GM21360 (cell line): ENCODE measurements at regions not wholly inside any gene's neighbourhood (a gene's known extent, or its start where the extent isn't known, plus 50 kb on each side); places are given as distances from the start of the nearest gene placed in this dataset.

ENCODE experiments used
- ATAC-seq: cut with Tn5 transposase; IDR thresholded peaks from one replicate; pipeline ENCODE4 v1.9.1; 2021; ENCODE audit warnings: mild to moderate bottlenecking, moderate library complexity; ENCODE audit not compliant: unreplicated experiment

DNA sequence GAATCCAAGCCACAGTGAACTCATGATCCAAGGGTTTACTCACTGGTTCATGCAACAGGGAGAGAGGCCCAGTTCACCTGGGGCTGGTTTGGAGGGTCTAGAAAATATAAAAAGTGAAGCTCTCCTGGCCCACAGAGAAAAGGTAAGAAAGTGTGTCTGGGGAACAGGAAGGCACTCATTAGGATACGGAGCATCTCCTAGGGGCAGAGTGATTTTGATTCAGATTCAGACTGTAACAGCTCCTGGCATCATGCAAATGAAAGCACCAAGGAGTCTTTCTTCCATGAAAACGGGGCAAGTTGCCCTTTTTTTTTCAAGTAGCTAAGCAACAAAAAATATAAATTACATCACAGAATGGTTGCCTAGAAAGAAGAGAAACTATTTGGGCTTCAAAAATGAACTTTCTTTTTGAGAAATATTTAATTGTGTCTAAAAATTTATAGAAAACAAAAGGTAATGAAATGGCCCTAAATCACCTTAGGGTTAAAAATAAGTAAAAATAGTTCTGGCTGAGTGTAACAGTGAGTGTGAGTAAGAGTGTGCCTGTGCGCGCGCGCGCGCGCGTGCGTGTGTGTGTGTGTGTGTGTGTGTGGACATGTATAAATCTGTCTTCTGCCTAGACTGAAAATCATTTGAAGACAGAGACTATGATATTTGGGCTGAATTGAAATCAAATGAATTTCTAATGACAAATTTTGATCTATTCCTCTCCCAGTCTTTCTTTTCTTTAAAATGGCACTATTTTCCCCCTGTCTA, 177.8 kb upstream of the ZNF462 start:
- no peak for ATAC-seq

DNA sequence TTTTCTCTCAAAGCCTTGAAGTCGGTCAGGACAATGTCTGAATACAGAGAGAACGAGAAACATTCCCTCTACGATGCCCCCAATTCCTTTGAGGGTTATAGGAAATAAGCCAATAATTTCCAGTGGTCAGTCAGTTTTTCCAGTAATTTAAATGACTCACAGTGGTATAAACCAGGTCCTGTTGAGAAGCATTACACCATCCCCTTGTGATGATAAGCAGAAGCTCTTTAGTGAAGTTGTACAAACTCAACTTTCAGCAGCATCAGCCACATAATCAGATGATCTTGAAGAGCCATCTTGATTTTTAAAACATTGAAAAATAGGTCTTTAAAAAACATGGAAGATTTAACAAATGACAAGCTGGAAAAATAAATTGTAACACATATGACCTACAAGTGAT, 173.9 kb upstream of the ZNF462 start:
- no peak for ATAC-seq

DNA sequence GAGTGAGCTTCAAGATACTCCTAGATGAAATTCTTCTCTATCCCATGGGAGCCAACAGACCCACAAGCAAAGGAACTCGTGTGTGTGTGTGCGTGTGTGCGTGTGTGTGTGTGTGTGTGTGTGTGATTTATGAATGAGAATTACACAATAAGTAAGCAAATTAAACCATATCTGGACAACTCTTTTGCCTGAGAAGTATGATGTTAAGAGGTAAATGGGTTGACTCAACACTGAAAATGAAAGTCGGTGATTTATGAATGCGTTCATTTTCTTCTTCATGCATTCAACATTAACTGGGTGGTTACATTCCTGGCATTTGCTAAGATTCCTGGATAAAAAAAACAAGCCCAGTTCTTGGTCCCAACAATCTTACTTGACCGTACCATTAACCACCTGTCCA, 171.3 kb upstream of the ZNF462 start:
- no peak for ATAC-seq

DNA sequence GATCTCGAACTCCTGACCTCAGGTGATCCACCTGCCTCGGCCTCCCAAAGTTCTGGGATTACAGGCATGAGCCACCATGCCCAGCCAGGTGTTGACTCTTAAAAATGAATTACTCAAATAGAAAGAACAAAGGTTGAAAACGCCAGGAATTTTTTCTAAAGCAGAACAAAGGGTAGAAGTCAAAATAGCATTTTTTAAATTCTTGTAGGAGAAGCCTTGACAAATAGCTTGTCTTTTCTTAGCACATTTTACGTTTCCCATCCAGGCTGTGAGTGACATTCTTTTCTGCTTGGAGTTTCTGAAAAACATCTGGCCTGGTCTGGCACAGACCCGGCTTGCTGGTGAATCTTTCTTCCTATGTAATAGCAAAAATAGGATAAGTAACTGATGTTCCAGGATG, 169.4 kb upstream of the ZNF462 start:
- ATAC-seq = no peak

DNA sequence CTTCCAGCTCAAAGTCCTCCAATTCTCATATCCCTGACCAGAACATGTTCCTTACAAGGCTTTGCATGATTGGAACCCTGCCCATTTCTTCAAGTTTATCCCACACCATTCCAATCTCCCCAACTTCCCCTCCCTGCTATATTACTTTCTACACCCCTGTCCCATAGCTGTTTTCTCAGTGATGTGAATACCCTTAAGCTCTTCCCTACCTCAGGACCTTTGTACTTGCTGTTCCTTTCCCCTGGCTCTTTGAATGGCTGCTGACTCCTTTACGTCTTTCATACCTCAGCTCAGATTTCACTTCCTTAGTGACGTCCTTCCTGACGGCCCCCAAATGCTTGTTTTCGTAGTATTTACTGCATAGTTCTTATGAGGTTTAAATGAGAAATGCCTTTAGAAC, 166.2 kb upstream of the ZNF462 start:
- ATAC-seq = no peak

DNA sequence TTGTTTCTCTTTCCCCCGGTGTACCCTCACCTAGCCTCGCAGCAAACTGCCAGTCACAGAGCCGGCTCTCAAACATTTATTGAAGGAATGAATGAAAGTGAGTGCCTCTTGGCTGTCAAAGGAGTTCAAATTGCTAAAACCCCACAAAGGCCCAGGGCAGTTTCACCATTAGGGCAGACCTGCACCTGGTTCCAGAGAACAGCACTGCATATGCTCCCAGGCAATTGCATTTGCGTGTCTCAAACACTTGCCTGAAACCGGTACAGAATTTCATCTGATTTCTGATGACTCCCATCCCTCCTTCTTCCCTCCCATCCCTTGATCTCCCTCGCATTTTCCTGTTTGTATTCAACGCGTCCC, 165.6 kb upstream of the ZNF462 start:
- ATAC-seq = no peak

DNA sequence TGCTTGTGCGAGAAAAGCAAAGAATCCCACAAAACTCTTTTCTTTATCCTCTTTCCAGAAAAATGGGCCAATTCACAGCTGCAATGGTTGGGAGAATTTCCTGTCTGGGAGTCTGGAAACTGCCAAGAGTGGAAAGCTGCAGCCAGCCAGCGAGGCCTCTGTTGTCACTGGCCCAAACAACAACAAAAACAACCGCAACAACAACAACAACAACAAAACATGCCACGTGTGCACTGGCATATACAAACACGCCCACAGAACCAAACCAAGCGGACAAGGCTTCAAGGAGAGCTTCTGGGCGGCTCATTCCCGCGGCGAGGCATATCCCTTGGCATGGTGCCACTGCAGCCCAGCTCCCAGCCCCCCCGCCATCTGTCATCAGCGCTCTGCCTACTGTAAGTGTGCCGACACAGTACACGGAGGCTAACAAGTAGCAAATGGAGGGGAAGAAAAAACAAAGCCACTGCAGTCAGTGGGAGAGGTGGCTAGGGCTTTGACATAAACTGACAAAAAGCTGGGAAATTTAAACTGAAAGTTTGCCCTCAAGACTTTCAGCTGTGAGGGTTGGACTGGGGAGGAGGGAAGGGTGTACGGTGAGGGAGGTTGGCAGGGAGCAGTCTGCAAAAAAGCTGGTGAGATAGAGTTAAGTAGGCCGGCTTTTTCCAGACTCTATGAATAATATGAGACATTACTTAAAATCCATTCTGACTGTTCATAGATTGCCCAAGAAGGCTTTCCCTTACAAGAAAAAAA, 165.0 kb upstream of the ZNF462 start:
- ATAC-seq = no peak

DNA sequence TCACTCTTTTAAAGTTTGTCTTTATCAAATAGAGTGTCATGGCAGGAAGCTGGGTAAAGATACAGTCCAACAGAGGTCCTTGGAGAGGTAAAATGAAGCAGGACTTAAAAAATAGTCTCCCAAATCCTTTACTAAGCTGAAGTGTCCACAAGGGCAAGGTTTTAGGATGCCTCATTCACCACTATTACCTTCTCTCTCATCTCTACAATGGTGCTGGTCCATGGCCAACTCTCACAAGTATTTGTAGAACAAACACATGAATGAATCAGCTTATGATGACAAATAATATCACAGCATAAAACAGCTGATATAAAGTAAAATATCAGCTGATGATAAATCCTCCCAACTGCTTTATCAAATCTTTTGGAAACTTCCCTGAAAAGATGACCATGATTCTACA, 162.3 kb upstream of the ZNF462 start:
- no peak for ATAC-seq

DNA sequence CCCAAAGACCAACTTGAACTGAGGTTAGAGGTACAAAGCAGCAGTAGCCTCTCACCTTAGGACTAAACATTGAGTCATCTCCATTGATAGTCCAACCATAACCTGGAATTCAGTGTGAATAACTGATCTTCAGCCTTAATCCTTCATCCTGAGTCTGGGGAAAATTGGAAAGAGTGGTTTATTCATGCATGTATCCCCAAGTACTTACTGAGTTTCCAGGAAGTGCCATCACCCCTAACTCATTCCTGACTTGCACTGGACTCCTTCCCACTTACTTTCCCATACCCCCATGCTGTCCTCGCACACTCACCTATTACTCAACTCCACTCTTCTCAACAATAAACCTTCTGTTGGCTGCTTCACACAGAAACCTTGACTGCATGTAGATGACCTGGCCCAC, 161.4 kb upstream of the ZNF462 start:
- ATAC-seq = no peak

DNA sequence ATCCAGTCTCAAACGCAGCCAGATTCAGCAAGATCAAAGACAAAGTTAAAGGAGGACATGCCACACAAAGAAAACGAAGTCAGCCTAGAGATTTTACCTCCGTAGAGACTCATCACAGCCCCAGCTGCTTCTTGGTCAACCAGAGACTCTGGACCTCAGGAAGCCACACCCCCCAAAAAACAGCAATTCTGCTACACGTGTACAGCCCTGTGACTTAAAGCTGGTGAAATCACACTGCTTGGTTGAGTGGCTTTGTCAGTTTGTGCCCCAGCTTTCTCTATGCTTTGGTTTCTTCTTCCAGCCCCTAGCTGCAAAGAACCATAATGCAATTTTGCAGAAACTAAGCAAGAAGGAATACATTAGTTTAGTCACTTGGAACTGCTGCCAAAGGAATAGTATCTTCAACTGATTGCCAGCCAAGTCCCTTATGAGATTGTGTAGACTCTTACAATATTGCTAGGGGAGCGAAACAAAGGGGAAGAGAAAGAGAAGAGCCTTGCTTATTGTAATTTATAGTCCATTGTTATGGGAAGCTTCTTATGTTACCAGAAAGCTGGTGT, 158.8 kb upstream of the ZNF462 start:
- no peak for ATAC-seq

DNA sequence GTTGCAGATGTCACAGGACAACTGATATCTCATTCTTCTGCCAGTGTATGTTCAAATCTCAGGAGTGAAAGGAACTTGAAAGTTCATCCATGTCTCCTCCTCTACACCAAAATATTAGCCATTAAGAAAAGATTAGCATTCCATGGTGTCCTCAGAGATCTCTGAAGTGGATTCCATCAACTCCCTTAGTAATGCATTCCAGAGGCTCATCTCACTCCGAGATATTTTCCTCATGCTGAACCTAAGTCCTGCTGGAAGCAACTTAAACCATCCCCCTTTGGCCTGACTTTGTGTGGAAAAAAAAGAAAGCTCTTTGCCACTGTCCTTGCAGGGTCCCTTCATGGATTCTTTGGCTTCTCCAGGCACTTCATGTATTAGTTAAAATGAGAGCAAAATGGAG, 155.7 kb upstream of the ZNF462 start:
- no peak for ATAC-seq

DNA sequence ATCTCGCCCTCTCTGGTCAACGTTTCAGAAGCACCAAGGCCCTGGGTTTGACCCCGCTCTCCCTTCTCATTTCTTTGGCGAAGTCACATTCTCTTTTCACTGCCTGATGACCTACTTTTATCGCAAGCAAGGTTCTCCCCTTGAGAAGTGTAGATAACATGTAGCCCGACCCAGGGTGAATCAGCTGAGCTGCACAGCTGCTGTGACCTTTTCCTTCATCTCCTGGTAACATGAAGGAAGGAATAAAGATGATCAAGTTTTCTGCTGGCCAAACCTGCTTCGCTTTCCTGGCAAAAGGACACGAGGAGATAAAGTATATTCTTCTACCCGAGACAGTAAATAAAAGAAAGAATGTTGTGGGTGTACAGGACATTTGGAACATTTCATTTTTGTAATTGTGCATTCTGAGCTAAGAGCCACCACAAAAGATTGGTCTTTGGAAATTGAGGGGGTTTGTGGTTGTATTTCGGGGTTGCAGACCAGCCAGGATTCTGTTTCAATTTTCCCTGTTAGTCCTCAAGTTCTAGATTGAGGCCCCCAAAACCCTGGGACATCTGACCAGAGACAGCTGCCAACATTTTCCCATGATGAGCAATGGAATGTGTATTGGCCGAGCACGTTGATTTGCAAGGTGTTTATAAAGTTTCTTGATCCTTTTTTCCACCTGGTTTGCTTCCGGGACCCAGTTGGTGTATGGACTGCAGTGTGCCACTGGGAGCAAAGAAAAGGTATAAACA, 155.1 kb upstream of the ZNF462 start:
- ATAC-seq = no peak

DNA sequence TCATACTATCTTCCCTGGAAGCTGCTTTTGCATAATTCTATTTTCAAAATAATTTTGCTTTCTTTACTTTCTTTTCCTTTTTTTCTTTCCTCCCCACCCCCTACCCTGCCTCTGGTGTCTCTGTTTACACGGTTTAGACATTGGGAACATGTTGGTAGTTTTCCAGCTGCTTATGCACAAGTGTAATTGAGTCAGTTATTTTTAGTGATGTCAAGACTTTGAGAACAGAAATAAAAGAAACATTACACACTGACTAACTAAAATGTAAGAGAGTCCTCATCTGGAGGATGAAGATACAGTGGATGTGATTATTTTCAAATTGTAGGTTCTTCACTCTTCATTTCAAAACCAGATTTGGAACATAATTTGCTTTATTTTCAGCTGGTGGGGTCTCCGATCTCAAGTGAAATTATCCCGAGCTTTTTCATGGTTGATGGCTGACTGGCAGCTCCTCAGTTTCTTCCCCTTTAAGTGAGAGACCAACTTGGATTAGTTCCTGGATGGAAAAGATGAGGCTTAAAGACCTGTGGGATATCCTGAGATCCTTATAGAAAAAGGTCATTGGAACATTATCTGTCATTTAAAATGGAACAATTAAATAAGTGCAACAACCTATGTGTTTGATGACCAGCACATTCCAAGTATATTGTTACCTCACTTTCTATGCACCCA, 154.4 kb upstream of the ZNF462 start:
- no peak for ATAC-seq

DNA sequence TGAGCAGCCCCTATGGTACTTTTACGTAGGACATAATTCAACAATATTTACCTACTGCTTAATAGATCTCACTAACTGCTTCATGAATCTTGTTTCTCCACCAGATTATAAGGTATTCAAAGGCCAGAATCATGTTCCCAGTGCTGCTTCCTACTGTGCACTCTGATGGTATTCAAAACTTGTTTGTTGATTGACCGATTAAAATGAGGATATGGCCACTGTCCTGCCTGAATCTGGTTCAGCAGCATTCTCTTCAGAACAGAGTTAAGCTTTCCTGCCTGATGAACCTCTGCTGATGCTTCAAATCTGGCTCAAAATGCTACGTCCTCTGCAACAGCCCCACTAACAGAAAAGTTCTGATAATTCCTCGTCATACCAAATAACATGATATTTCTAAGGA, 150.7 kb upstream of the ZNF462 start:
- no peak for ATAC-seq

DNA sequence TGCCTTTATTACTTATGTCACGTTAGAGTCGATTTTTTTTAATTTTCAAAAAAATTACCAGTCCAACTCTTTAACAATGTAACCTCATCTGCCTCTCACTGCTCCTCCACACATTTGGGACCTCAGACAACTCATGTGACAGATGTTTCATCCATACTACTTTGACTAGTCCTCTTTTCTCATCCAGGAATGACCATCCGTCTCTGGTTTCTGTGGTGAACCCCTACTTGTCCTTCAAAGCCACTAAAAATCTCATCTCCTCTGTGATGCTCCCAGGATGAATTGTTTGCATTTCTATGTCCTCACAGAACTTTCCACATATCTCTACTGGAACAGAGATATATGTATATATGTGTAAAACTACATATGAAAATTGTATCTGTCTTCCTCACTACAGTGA, 149.8 kb upstream of the ZNF462 start:
- no peak for ATAC-seq

DNA sequence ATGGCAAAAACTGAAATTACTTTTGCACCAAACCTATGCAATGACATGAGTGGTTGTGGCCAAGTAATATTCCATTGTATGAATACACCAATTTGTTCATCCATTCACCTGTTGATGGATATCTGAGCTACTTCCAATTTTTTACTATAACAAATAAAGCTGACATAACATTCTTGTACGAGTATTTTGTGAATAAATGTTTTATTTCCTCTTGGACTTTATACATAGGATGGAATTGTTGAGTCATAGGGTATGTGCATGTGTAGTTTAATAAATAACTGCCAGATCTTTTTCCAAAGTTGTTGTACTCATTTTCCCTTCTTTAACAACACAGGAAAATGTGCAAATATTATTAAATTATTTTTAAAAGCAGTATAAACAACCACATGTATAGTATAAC, 146.1 kb upstream of the ZNF462 start:
- no peak for ATAC-seq

DNA sequence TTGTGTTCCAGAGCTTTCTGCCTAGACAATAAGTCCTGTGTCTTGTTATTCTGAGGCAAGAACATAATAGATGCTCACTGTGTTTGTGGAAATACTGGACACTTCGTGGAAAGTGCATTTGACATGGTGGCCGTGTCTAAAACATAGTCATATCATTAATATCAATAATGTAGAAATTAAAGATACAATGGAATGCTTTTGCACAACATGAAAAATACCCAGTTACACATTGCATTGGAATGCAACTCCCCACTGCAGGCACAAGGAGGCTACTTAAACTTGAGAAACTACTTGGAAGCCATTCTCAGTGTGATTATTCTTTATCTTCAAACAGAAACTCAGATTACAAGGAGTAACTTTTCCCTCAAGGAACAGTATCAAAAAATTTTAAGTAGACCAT, 145.3 kb upstream of the ZNF462 start:
- ATAC-seq = no peak

DNA sequence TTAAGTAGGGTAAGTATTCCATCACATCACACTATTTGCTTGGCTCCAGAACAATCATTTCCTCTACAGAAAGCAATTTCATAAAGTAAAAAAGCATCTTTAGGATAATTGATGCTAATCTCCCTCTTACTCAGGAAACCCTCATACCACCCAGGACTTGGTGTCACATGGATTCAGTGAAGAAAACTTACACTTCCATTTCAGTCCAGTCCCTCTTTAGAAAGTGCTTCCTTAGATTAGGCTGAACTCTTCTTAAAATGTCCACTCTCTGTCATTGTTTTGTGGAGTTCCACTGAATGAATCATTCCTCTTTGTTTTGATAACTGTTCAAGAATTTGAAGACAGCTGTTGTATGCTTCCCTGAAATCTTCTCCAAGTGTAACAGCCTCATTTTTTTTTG, 144.0 kb upstream of the ZNF462 start:
- ATAC-seq = no peak

DNA sequence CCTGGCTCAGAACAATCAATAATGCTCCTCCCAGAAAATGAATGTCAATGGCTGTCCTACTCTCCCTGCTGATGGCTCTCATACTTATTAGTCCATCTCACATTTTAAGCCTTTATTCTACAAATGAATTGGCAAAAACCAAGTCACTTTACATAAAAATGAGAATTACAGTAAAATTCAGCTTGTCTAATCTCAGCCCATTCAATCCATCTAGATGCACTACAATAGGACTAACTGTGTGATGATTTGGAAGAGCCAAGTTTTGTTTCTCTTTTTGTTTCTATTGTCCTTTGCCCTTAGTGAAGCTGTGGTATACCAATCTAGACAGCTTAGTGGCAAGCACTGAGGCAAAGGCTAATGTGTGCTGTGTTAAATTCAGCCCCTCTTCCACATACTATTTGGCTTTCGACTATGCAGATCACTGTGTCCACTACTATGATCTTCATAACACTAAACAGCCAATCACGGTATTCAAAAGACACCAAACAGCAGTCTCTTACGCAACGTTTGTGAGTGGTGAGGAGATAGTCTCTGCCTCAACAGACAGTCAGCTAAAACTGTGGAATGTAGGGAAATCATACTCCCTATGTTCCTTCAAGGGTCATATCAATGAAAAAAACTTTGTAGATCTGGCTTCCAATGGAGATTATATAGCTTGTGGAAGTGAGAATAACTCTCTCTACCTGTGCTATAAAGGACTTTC, 140.8 kb upstream of the ZNF462 start:
- ATAC-seq = no peak

DNA sequence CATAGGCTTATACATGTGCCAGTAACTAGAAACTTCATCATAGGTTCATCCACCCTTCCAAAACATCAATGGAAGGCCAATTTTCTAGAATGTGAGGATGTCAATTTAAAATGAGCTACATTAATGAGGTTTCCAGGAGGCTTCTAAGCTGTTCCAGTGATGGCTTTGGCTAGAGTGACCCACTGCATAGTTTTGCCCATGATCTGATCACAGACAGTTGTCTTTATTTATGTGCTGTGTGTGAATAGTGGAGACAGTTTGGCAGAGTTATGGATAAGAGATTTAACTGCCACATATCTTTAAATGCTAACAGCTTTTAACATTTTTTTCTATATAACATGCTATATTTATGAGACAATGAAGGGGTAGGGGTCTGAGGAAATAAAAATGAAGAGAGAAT, 139.0 kb upstream of the ZNF462 start:
- ATAC-seq = no peak

DNA sequence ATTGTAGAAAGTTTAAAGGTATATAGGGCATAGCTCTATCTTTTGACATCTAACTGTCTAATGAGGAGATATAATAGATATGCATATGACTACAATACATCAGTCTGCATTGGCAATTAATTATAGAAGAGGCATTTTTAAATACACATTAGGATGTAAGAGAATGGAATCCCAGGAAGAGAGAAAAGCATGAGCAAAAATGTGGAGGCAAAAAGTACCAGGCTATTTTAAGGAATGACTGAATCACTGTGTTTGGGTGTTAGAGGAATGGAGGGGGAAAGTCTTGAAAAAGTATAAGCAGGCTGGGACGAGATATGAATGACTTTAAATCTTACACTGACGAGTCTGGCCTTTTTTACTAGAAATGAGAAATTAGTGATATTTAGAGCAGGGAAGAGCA, 138.4 kb upstream of the ZNF462 start:
- ATAC-seq = no peak
